H9 (cell line): ENCODE measurements at regions not wholly inside any gene's neighbourhood (a gene's known extent, or its start where the extent isn't known, plus 50 kb on each side); places are given as distances from the start of the nearest gene placed in this dataset.

ENCODE experiments used
- DNase-seq: peaks from one replicate; pipeline ENCODE4 v3.0.0-alpha.2; 2017
- H2AFZ ChIP-seq: one replicate; pipeline ENCODE4 v1.6.1; 2013; ENCODE audit warnings: mild to moderate bottlenecking, low read length, control low read depth, moderate library complexity
- H2AK5ac ChIP-seq: 2 replicates; pipeline ENCODE4 v1.6.1; 2013; ENCODE audit warnings: low read length, control low read depth, mixed read lengths; ENCODE audit not compliant: insufficient read length
- H2BK120ac ChIP-seq: one replicate; pipeline ENCODE4 v1.6.1; 2013; ENCODE audit warnings: low read depth, mild to moderate bottlenecking, low read length, control low read depth, inconsistent platforms; ENCODE audit not compliant: poor library complexity, severe bottlenecking
- H2BK12ac ChIP-seq: 2 replicates; pipeline ENCODE4 v1.6.1; 2013; ENCODE audit warnings: low read length, control low read depth, mixed read lengths, low read depth; ENCODE audit not compliant: insufficient read length
- H2BK15ac ChIP-seq: 2 replicates; pipeline ENCODE4 v1.6.1; 2013; ENCODE audit warnings: low read depth, low read length, control low read depth
- H2BK20ac ChIP-seq: one replicate; pipeline ENCODE4 v1.6.1; 2013; ENCODE audit warnings: low read depth, mild to moderate bottlenecking, low read length, control low read depth, inconsistent platforms; ENCODE audit not compliant: poor library complexity, severe bottlenecking
- H2BK5ac ChIP-seq: 2 replicates; pipeline ENCODE4 v1.6.1; 2013; ENCODE audit warnings: low read length, control low read depth, mixed read lengths; ENCODE audit not compliant: insufficient read length
- H3K14ac ChIP-seq: 2 replicates; pipeline ENCODE4 v1.6.1; 2013; ENCODE audit warnings: low read length, control low read depth; ENCODE audit not compliant: insufficient read depth
- H3K18ac ChIP-seq: 2 replicates; pipeline ENCODE4 v1.6.1; 2013; ENCODE audit warnings: low read depth, mild to moderate bottlenecking, mixed read lengths, low read length, control low read depth; ENCODE audit not compliant: insufficient read length
- H3K23ac ChIP-seq: 2 replicates; pipeline ENCODE4 v1.6.1; 2013; ENCODE audit warnings: low read length, control low read depth, mixed read lengths, low read depth; ENCODE audit not compliant: insufficient read length
- H3K23me2 ChIP-seq: 2 replicates; pipeline ENCODE4 v1.6.1; 2013; ENCODE audit warnings: low read depth, mild to moderate bottlenecking, mixed read lengths, low read length, control low read depth; ENCODE audit not compliant: insufficient read length, poor library complexity, severe bottlenecking
- H3K27ac ChIP-seq: 2 replicates; pipeline ENCODE4 v1.5.1; 2013; ENCODE audit warnings: low read length, control low read depth, mixed read lengths, low read depth; ENCODE audit not compliant: insufficient read length
- H3K27me3 ChIP-seq: 2 replicates; pipeline ENCODE4 v1.6.1; 2013; ENCODE audit warnings: low read length, control low read depth, inconsistent platforms; ENCODE audit not compliant: insufficient read depth
- H3K4ac ChIP-seq: 2 replicates; pipeline ENCODE4 v1.6.1; 2013; ENCODE audit warnings: low read depth, mild to moderate bottlenecking, control low read depth, inconsistent platforms, low read length, moderate library complexity
- H3K4me1 ChIP-seq: 2 replicates; pipeline ENCODE4 v1.6.1; 2013; ENCODE audit warnings: low read length, control low read depth, inconsistent platforms; ENCODE audit not compliant: insufficient read depth
- H3K4me2 ChIP-seq: 2 replicates; pipeline ENCODE4 v1.6.1; 2013; ENCODE audit warnings: low read length, control low read depth, mixed read lengths; ENCODE audit not compliant: insufficient read length, insufficient read depth
- H3K56ac ChIP-seq: 2 replicates; pipeline ENCODE4 v1.6.1; 2013; ENCODE audit warnings: low read depth, mild to moderate bottlenecking, mixed read lengths, low read length, control low read depth; ENCODE audit not compliant: insufficient read length
- H3K79me1 ChIP-seq: 2 replicates; pipeline ENCODE4 v1.6.1; 2013; ENCODE audit warnings: low read depth, mild to moderate bottlenecking, moderate library complexity, low read length, control low read depth, inconsistent platforms; ENCODE audit not compliant: insufficient read depth, poor library complexity, severe bottlenecking
- H3K79me2 ChIP-seq: 2 replicates; pipeline ENCODE4 v1.6.1; 2013; ENCODE audit warnings: low read length, control low read depth, inconsistent platforms; ENCODE audit not compliant: insufficient read depth
- H3K9ac ChIP-seq: 2 replicates; pipeline ENCODE4 v1.6.1; 2013; ENCODE audit warnings: low read length, control low read depth, mixed read lengths; ENCODE audit not compliant: insufficient read length; ENCODE audit errors: extremely low read depth
- H3K9me3 ChIP-seq: one replicate; pipeline ENCODE4 v1.6.1; 2013; ENCODE audit warnings: low read depth, low read length, inconsistent platforms; ENCODE audit not compliant: control insufficient read depth
- H3T11ph ChIP-seq: one replicate; pipeline ENCODE4 v1.6.1; 2013; ENCODE audit warnings: mild to moderate bottlenecking, low read length, control low read depth, inconsistent platforms
- H4K20me1 ChIP-seq: one replicate; pipeline ENCODE4 v1.6.1; 2013; ENCODE audit not compliant: control insufficient read depth, insufficient read length, insufficient read depth
- H4K5ac ChIP-seq: 2 replicates; pipeline ENCODE4 v1.6.1; 2013; ENCODE audit warnings: low read depth, mild to moderate bottlenecking, mixed read lengths, low read length, control low read depth; ENCODE audit not compliant: insufficient read length
- H4K8ac ChIP-seq: replicated peaks from 2 replicates; pipeline ENCODE4 v1.6.1; 2013; ENCODE audit warnings: low read length, control low read depth, mixed read lengths, low read depth; ENCODE audit not compliant: insufficient read length
- H4K91ac ChIP-seq: 2 replicates; pipeline ENCODE4 v1.6.1; 2013; ENCODE audit warnings: low read depth, mild to moderate bottlenecking, moderate library complexity, mixed read lengths, low read length, control low read depth; ENCODE audit not compliant: insufficient read length
- H3K27ac Mint-ChIP-seq, 3 experiments: 2 replicates in 2 of 3; 3 replicates in 1 of 3; pipeline ENCODE4 v1.8.0; 2020 to 2021; ENCODE audit warnings: mixed read lengths in 3 of 3, mild to moderate bottlenecking in 1 of 3, moderate library complexity in 1 of 3
- H3K27me3 Mint-ChIP-seq: 2 replicates; pipeline ENCODE4 v1.8.0; 2021; ENCODE audit warnings: low read depth, mild to moderate bottlenecking, moderate library complexity, mixed read lengths
- H3K36me3 Mint-ChIP-seq, 3 experiments: 2 replicates in 2 of 3; 3 replicates in 1 of 3; pipeline ENCODE4 v1.8.0; 2020 to 2021; ENCODE audit warnings: low read depth in 3 of 3, mixed read lengths in 3 of 3; ENCODE audit not compliant: insufficient read depth in 1 of 3
- H3K4me1 Mint-ChIP-seq, 2 experiments: 2 replicates each; pipeline ENCODE4 v1.8.0; 2020; ENCODE audit warnings: mixed read lengths in 2 of 2
- H3K4me3 Mint-ChIP-seq, 2 experiments: 2 replicates in 1 of 2; 3 replicates in 1 of 2; pipeline ENCODE4 v1.8.0; 2020 to 2021; ENCODE audit warnings: mild to moderate bottlenecking in 2 of 2, mixed read lengths in 2 of 2, moderate library complexity in 1 of 2
- H3K9me3 Mint-ChIP-seq, 2 experiments: 2 replicates in 1 of 2; 3 replicates in 1 of 2; pipeline ENCODE4 v1.8.0; 2020; ENCODE audit warnings: mild to moderate bottlenecking in 2 of 2, mixed read lengths in 2 of 2, moderate library complexity in 1 of 2
- CTCF ChIP-seq: fragments of 200-600 bp; sonication (generic); conservative IDR thresholded peaks from 3 replicates; pipeline ENCODE4 v1.8.0; 2021; ENCODE audit warnings: antibody characterized with exemption, mild to moderate bottlenecking
- WGBS: extraction: QIAGEN DNeasy Blood & Tissue Kit; methylation state at CpG from one replicate; pipeline ENCODE4 v1.1.7; 2013; ENCODE audit warnings: missing lambda C conversion rate, low lambda C conversion rate, mixed read lengths; ENCODE audit not compliant: insufficient read length; ENCODE audit errors: extremely low coverage; 5-methylcytosine and 5-hydroxymethylcytosine counted together

GRCh38 chr10:78565841-78566240 is 502.9 kb upstream of the ZMIZ1 start:
- no peak overlapping the region for H4K91ac ChIP-seq
- H3K27me3 ChIP-seq: no peaks in the 10 kb centered on the region
- no peak overlapping the region for H3K56ac ChIP-seq
- Mint-ChIP-seq H3K36me3 (no peaks in the 10 kb centered on the region), H3K27me3 (peaks cover 31% of the 10 kb centered on the region), H3K4me3 (no peak overlapping the region), H3K9me3 (no peaks in the 10 kb centered on the region), H3K27ac (no peak overlapping the region), H3K4me1 (peaks cover 5 to 9% of the 10 kb centered on the region in 2 experiments)
- H3K4ac ChIP-seq: no peak overlapping the region
- no peak for DNase-seq
- H3K18ac ChIP-seq: no peak overlapping the region
- H3K79me1 ChIP-seq: no peaks in the 10 kb centered on the region
- H2BK15ac ChIP-seq: no peak overlapping the region
- H3K79me2 ChIP-seq: no peaks in the 10 kb centered on the region
- no peak overlapping the region for H3K4me2 ChIP-seq
- no peaks in the 10 kb centered on the region for H3K23me2 ChIP-seq
- no peak overlapping the region for H3T11ph ChIP-seq
- no peak overlapping the region for H2BK120ac ChIP-seq
- H4K8ac ChIP-seq: no peak overlapping the region
- H2BK5ac ChIP-seq: no peak overlapping the region
- no peaks in the 10 kb centered on the region for H3K4me1 ChIP-seq
- H3K27ac ChIP-seq: no peak overlapping the region
- H2AFZ ChIP-seq: no peak overlapping the region
- no peak overlapping the region for H4K5ac ChIP-seq
- TF ChIP-seq CTCF: no peak
- H2BK20ac ChIP-seq: no peak overlapping the region
- no peak overlapping the region for H3K9ac ChIP-seq
- no peak overlapping the region for H2AK5ac ChIP-seq
- WGBS: no CpG with 5 or more reads among the region's 4 CpGs
- no peaks in the 10 kb centered on the region for H4K20me1 ChIP-seq
- no peaks in the 10 kb centered on the region for H3K9me3 ChIP-seq
- no peak overlapping the region for H2BK12ac ChIP-seq
- H3K23ac ChIP-seq: no peak overlapping the region
- H3K14ac ChIP-seq: no peak overlapping the region
